ENCODE measurements at regions not wholly inside any gene's neighbourhood (a gene's known extent, or its start where the extent isn't known, plus 50 kb on each side); places are given as distances from the start of the nearest gene placed in this dataset.

GRCh38 chr3:82509951-82510603 lies 748.6 kb upstream of the GBE1 start:
- ChIA-PET POLR2A (no interaction called here), CTCF (ENCODE audit: low intra/inter-chr PET ratio) (no interaction called here)
- intact Hi-C loops (cut with micrococcal nuclease), result no loop called here
- no peak overlapping the region for H3K4me2 ChIP-seq (ENCODE audit: insufficient read depth, low read length)
- H2AFZ ChIP-seq (ENCODE audit: low read depth, low read length), result no peak overlapping the region
- no peak overlapping the region for H3K27ac ChIP-seq (ENCODE audit: extremely low read depth, low read depth, low read length)
- WGBS (ENCODE audit: insufficient coverage, low coverage, missing lambda C conversion rate), result under 1% methylated on average over 15 of the region's 16 CpGs
- in situ Hi-C loops (cut with MboI), result no loop called here
- no peak overlapping the region for H3K9ac ChIP-seq (ENCODE audit: insufficient read depth in 1 of 2, low read depth in 2 of 2, low read length in 2 of 2)
- no peaks in the 10 kb centered on the region for H3K4me1 ChIP-seq (replicated peaks in 1 of 2; ENCODE audit: control insufficient read depth in 2 of 2, insufficient read depth in 2 of 2, low read length in 2 of 2)
- H3K9me3 ChIP-seq (replicated peaks; ENCODE audit: control insufficient read depth, insufficient read depth, low read depth, low read length), result no peaks in the 10 kb centered on the region
- H3K36me3 ChIP-seq (ENCODE audit: control insufficient read depth, insufficient read depth, low read length), result no peaks in the 10 kb centered on the region
- H3K27me3 ChIP-seq (ENCODE audit: control insufficient read depth in 2 of 2, insufficient read depth in 2 of 2, low read length in 2 of 2), result no peaks in the 10 kb centered on the region
- FAIRE-seq (no peak), DNase-seq (ENCODE audit: extremely low read depth in 1 of 4, low spot score in 3 of 4) (no peak), ATAC-seq (no peak)
- TF ChIP-seq ZKSCAN8 (CRISPR knock-in tag; IDR thresholded peaks at IDR 0.05), result no peak
- no peak for TF ChIP-seq TRIM28 (IDR thresholded peaks at IDR 0.05)
- no peak for TF ChIP-seq KAT2B (IDR thresholded peaks at IDR 0.05; ENCODE audit: low read depth, low read length)
- no peak for TF ChIP-seq THAP12 (CRISPR knock-in tag; IDR thresholded peaks at IDR 0.05)
- no peak for TF ChIP-seq WHSC1 (IDR thresholded peaks at IDR 0.05; ENCODE audit: low read length)
- no peak for TF ChIP-seq ID3 (CRISPR knock-in tag; IDR thresholded peaks at IDR 0.05)
- TF ChIP-seq ID3 (tag; IDR thresholded peaks at IDR 0.05), result no peak
- no peak for TF ChIP-seq FOXP1 (CRISPR knock-in tag; IDR thresholded peaks at IDR 0.05)
- TF ChIP-seq POLR2AphosphoS5 (IDR thresholded peaks at IDR 0.05; ENCODE audit: control insufficient read depth, insufficient read depth, low read depth, low read length), result no peak
- no peak for TF ChIP-seq BACH1 (tag; IDR thresholded peaks at IDR 0.05)
- TF ChIP-seq MTF1 (CRISPR knock-in tag; IDR thresholded peaks at IDR 0.05; ENCODE audit: borderline replicate concordance), result no peak
- no peak for TF ChIP-seq ZSCAN32 (CRISPR knock-in tag; IDR thresholded peaks at IDR 0.05)
- TF ChIP-seq TEAD4 (IDR thresholded peaks at IDR 0.05; ENCODE audit: low read length), result no peak
- no peak for TF ChIP-seq TEAD4 (CRISPR knock-in tag; IDR thresholded peaks at IDR 0.05; ENCODE audit: borderline replicate concordance)
- TF ChIP-seq USF2 (CRISPR knock-in tag; IDR thresholded peaks at IDR 0.05), result no peak
- no peak for TF ChIP-seq ZNF165 (CRISPR knock-in tag; IDR thresholded peaks at IDR 0.05; ENCODE audit: borderline replicate concordance)
- TF ChIP-seq EHMT2 (IDR thresholded peaks at IDR 0.05), result no peak
- TF ChIP-seq ZNF431 (CRISPR knock-in tag; IDR thresholded peaks at IDR 0.05), result no peak
- TF ChIP-seq BRCA1 (IDR thresholded peaks at IDR 0.05), result no peak
- TF ChIP-seq BRCA1 (CRISPR knock-in tag; IDR thresholded peaks at IDR 0.05), result no peak
- no peaks in the 10 kb centered on the region for H3K79me2 ChIP-seq (ENCODE audit: control insufficient read depth, insufficient read depth, low read length)
- no peak overlapping the region for H3K4me3 ChIP-seq
- H4K20me1 ChIP-seq (replicated peaks; ENCODE audit: control insufficient read depth, insufficient read depth, low read length), result no peaks in the 10 kb centered on the region
- H3K9me1 ChIP-seq (ENCODE audit: control insufficient read depth, insufficient read depth, low read length), result no peaks in the 10 kb centered on the region
- no TSS peak for BruUV-seq (replicated peaks)
